Fibroblast of skin of abdomen (primary cell): ENCODE measurements at regions not wholly inside any gene's neighbourhood (a gene's known extent, or its start where the extent isn't known, plus 50 kb on each side); places are given as distances from the start of the nearest gene placed in this dataset.
"Not testable (repeated sequence)": the region's sequence is repeated elsewhere in the genome, so short reads cannot be mapped to it uniquely, and the experiment has no call there.

Source experiments
- DNase-seq: peaks from one replicate; pipeline ENCODE4 v3.0.0-alpha.2; 2013

DNA sequence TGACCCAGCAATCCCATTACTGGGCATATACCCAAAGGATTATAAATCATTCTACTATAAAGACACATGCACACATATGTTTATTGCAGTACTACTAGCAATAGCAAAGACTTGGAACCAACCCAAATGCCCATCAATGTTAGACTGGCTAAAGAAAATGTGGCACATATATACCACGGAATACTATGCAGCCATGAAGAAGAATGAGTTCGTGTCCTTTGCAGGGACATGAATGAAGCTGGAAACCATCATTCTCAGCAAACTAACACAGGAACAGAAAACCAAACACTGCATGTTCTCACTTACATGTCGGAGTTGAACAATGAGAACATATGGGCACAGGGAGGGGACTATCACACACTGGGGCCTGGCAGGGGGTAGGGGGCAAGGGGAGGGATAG lies 183.0 kb downstream of the HACE1 start:
- not testable (repeated sequence) for DNase-seq

DNA sequence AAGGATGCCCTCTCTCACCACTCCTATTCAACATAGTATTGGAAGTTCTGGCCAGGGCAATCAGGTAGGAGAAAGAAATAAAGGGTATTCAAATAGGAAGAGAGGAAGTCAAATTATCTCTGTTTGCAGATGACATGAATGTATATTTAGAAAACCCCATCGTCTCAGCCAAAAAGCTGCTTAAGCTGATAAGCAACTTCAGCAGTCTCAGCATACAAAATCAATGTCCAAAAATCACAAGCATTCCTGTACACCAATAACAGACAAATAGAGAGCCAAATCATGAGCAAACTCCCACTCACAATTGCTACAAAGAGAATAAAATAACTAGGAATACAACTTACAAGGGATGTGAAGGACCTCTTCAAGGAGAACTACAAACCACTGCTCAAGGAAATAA lies 184.6 kb downstream of the HACE1 start:
- not testable (repeated sequence) for DNase-seq

DNA sequence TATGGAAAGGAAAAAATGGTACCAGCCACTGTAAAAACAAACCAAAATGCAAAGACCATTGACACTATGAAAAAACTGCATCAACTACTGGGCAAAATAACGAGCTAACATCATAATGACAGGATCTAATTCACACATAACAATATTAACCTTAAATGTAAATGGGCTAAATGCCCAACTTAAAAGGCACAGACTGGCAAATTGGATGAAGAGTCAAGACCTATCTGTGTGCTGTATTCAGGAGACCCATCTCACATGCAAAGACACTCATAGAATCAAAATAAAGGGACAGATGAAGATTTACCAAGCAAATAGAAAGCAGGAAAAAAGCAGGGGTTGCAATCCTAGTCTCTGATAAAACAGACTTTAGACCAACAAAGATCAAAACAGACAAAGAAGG lies 186.6 kb downstream of the HACE1 start:
- DNase-seq: not testable (repeated sequence)

DNA sequence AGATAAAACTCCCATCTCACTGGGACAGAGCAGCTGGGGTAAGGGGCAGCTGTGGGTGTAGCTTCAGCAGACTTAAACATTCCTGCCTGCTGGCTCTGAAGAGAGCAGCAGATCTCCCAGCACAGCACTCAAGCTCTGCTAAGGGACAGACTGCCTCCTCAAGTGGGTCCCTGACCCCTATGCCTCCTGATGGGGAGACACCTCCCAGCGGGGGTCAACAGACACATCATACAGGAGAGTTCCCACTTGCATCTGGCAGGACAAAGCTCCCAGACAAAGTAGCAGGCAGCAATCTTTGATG lies 188.2 kb downstream of the HACE1 start:
- DNase-seq: not testable (repeated sequence)

DNA sequence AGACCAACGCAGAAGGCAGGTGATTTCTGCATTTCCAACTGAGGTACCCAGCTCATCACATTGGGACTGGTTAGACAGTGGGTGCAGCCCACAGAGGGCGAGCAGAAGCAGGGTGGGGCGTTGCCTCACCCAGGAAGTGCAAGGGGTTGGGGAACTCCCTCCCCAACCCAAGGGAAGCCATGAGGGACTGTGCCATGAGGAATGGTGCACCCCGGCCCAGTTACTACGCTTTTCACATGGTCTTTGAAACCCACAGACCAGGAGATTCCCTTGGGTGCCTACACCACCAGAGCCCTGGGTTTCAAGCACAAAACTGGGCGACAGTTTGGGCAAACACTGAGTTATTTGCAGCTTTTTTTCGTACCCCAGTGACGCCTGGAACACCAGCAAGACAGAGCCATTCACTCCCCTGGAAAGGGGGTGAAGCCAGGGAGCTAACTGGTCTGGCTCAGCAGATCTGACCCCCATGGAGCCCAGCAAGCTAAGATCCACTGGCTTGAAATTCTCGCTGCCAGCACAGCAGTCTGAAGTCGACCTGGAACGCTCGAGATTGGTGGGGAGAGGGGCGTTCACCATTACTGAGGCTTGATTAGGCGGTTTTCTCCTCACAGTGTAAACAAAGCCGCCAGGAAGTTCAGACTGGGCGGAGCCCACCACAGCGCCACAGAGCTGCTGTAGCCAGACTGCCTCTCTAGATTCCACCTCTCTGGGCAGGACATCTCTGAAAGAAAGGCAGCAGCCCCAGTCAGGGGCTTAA lies 188.7 kb downstream of the HACE1 start:
- not testable (repeated sequence) for DNase-seq

DNA sequence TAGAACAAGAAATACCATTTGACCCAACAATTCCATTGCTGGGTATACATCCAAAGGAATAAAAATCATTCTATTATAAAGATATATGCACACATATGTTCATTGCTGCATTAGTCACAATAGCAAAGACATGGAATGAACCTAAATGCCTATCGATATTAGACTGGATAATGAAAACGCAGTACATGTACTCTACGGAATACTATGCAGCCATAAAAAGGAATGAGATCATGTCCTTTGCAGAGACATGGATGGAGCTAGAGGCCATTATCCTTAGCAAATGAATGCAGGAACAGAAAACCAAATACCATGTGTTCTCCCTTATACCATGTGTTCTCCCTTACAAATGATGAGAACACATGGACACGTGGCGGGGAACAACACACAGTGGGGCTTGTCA lies 190.2 kb downstream of the HACE1 start:
- no peak for DNase-seq

DNA sequence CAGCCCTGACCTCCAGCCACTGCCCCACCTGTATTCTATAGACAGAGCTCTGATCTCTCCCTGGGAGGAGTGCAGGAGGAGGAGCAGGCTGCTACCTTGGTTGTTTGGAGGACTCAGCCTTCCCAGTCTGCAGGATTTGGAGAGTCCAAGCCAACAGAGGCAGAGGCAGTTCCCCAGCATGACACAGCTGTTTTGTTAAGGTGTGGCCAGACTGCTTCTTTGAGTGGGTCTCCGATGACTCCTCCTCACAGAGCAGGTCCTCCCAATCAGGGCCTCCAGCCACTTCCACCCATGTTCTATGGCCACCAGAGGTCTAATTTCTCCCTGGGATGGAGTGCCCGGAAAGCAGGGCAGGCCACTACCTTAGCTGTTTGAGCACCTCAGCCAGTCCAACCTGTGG lies 203.5 kb downstream of the HACE1 start:
- DNase-seq: no peak

DNA sequence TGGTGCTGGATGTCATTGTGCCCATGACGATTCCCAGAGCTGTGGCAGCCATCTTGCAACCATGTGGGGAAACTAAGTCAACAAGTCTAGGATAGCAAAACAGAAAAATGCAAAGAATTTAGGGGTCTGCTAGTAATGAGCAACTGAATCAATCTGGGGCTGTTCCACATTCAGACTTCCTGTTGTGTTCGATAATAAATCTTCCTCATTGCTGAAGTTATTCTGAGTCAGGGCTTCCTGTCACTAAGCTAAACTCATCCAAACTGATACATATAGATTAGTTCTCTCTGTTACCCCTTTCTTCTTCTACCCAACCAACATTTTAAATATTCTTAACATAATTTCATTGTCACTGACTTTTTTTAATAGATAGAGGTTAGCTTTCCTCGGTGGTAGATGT lies 205.9 kb downstream of the HACE1 start:
- peak; percentile 47 for DNase-seq

DNA sequence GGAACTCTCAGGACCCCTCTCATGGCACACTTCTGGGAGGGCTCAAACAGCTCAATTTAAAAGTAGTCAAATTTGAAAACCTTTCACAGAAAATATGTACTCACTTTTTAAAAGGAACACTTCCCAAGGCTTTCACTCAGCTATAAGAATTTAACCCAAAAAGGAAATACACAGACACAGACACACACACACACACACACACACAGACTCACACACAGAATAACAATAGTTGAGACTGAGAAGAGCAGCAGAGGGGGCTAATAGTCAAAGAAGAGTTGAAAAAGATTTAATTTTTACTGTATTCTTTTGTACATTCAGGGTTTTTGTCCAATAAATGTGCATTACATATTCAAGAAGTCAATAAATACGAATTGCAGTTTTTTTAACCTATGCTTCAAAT lies 211.4 kb downstream of the HACE1 start:
- DNase-seq: no peak

DNA sequence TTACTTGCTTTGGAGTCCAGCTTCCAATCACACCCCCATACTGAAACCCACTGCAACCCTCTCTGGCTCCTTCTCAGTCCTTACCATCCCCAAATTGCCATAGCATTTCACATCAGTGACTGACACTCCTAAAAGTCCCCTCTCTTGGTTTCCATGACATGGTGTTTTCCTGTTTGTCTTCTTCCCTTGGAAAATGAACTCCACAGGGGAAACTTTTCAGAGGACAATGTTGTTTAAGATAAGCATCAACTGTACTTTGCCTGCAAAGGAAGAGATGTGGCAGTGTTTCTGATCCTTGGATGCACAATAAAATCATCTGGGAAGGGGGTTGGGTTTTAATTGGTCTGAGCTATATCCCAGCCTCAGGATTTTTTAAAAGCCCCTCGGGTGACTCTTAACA lies 214.9 kb downstream of the HACE1 start:
- DNase-seq: no peak

DNA sequence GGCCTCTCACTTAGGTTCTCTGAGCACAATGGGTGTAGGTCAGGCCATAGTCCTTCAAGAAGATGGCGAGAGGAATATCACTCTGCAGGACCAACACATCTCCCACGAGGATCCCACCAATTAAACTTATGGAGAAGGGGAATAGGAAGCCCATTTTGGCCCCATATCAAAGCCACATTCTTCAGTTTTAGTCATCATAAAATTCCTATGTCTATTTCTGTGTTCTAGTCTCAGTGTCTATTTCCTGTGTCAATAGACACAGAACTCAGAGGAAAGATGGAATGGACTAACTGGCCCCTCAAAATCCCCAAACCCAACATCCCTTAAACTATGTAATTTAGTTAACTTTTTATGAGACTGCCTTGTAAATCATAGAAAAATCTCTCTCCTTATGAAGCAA lies 216.8 kb downstream of the HACE1 start:
- peak; percentile 69 for DNase-seq

DNA sequence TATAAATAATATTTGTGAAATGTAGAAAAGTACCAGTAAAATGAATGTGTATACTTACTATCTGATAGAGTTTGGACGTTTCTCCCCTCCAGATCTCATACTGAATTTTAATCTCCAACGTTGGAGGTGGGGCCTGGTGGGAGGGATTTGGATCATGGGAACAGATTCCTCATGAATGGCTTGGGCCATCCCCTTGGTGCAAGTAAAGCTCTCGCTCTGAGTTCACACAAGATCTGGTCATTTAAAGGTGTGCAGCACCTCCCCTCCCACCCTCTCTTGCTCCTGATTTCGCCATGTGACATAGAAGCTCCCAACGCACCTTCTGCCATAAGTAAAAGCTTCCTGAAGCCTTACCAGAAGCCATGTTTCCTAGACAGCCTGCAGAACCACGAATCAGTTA lies 219.0 kb downstream of the HACE1 start:
- no peak for DNase-seq

DNA sequence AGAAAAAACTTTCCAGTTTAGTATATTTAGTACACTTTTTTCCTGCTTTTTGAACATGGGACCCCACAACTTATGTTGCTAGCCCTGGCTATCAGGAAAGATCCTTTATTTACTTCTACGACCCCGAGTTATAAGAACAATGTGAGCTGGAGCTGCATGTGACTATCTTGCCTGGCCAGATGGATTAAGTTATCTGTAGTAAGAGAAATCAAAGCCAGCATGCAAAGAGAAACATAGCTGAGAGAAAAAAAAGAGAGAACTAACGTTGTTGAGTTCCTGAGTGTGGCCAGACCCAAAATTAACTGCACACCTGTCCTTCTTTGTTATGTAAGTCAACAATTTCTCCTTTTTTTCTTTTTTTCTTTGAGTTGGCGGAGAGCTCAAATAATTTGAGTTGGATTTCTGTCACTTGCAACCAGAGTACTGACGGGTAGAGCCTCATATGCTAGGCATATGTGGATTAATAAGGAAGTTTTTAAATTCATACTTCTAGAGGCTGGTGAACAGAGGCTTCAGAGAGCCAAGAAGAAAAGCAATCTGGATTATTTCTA lies 219.5 kb downstream of the HACE1 start:
- no peak for DNase-seq

DNA sequence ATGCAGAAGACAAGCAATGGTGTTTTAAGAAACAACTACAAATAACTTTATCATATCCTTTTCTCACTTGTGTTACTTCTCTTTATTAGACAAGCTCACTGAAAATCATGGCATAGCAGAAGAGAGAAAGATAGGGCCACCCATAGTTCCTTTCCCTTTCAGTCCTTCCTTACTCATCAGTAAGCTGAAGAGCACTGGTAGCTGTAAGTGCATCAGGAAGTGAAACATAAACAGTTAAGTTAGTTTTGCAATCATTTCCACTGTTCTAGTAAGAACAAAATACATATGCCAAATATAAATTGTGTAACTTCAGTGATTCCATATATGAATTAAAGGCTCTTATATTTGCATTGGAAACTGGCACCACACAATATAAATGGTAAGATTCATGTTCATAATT lies 220.1 kb downstream of the HACE1 start:
- peak; percentile 47 for DNase-seq

DNA sequence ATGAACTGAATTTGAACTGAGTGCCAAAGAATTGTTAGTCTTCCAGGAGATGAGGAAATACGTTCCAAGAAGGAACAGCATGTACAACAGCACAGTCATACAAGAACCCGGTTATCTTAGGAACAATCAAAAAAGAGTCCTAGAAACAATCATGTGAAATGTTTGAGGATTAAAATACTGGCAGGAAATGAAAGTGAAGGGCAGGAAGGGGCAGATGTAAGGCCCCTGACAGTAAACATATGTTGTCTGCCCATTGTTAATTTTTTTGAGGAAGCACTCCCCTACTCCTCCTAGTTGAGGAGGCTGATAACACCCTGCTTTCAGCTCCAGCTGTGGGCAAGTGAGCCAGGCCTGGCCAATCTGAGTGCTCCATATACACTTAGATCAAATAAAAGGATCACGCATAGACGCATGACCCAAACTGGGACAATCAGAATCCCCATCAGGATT lies 220.9 kb downstream of the HACE1 start:
- no peak for DNase-seq

DNA sequence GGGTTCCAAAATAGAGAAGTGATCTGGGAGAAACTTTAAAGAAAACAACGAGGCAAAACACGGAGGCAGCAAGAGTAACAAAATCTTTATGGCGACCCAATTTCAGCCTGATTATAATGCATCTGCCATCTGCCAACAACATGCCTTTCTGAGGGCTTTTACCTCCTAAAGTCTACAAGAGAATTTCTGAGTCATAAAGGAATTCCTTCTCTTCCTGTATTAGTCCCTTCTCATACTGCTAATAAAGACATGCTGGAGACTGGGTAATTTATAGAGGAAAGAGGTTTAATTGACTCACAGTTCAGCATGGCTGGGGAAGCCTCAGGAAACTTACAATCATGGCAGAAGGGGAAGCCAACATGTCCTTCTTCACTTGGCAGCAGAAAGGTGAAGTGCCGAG lies 226.6 kb downstream of the HACE1 start:
- peak; percentile 79 for DNase-seq

DNA sequence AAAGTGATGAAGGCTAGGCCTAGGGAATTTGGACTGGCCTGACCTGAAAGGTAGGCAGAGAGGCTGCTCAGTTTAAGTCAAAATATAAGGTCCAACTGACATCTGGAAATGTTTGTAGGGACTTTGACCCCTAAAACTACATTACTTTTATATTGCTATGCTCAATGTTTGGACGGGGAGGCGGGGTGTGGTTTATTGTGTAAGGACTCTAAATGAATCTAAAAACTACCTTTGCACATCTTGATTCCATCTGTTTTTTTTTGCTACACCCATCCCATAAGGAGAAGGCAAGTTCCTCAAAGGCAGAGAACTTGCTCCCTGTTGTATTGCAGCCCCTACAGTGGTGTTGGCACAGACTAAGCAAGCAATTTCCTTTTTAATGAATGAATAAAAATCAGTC lies 227.1 kb downstream of the HACE1 start:
- no peak for DNase-seq

DNA sequence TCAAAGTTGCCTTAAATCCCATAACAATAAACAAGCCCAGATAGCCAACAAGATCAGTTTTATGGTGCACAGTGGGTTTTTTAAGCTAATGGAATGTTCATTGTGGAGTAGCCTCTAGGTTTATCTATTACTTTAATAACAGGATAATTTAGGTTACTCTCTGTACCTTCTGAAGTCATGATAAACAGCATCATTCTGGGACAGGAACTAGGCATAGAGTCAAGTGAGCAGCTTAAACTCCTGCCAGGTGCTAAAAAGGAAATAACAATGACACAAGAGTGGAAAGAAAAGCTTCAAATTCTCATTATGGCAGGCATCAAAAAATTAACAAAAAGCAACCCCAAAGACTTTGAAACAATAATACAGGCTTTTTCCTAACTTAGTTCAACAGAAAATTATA lies 228.8 kb downstream of the HACE1 start:
- no peak for DNase-seq

DNA sequence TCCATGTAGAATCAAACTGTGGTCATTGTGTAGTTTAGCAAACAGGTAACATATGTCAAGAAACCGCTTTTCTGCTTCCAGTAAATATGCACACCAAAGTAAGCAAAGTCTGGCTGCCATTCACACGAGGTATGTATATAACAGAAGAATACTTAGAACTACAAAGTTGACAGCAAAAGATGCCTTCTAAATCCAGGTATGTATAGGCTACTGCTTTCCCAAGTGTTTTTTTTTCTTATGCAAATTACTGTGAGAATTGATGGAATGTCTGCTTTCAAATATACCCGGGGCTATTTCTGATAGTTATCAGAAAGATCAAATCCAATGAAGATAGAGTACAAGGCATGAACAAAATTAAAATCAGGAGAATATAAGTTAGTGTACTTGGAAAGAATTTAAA lies 229.2 kb downstream of the HACE1 start:
- DNase-seq: no peak

DNA sequence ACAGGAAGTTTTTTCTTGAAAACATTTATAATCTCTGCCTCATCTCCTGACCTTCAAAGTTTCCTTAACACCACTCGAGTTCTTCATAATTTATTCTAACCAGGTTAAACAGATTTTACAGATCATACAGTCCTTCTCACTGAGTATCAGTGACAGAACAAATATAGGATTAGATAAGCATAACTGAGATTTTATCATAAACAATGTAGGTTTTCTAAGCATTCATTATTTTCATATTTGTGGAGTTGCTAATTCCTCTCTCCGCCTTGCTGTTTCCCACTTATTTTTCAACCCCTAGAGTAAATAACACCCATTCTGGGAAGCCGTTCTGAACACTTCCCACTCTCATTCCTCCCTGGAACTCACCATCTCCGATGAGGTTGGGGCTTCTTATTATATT lies 229.9 kb downstream of the HACE1 start:
- no peak for DNase-seq

DNA sequence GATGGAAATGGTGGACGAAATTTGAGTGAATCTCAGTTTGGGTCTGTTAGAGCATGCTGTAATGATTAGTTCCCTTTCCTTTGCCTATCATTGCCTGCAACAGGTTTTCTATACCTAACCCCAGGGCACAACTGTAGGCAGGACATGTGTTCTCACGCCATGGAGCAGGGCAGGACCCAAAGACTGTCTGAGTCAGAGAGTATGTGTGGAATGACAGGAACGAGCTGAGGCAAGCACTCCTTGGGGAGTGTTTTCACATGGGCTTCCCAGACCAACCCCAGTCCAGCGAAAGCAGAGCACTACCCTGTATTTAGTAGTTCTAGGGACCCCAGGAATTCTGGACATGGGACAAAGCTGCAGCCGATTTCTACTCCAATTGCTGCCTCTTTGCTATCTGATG lies 234.2 kb downstream of the HACE1 start:
- DNase-seq: peak; percentile 75

DNA sequence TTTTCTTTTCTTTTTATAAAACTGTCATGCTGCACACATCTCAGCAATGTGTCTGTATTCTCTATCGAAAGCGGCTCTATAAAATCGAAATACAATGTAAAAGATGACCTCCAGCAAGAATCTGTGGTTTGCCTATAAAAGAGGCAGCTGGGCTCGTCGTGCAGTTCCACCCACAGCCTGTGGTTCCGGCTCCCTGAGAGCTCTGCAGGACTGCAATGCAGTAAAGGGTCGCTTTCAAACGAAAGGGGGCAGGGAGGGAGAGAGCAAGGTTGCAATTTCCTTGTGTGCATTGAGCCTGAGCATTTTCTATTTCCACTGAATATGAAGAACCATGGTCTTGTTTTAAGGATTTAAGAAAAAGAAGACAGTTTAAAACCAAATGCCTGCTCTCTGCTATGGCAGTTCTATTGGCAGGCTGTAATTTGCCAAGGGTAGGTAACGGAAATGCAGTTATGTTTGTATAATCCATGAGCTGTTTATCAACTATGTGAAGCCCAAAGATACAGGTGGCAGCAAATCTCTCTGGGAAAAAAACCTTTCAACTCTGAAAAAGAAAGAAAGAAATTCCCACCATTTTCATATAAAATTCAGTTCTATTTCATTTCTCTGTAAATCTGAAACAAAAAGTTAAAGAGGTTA lies 236.5 kb downstream of the HACE1 start:
- no peak for DNase-seq

DNA sequence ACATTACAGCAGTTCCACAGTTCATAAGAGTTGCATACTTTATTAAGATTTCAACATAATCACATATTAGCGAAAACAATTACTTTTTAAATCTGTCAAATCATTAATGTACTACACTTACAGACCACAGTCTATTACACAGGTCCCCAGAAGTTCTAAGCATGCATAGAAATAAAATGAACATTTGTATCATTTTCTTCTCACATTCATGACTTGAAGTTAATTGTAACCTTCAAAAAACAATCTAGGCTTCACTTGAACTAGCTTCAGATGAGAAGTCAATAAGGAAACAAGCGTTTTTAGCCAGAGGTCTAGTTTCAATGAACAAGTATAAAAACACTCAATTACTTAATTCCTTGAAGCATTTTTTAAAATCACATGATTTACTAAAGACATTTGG lies 238.3 kb downstream of the HACE1 start:
- DNase-seq: no peak

DNA sequence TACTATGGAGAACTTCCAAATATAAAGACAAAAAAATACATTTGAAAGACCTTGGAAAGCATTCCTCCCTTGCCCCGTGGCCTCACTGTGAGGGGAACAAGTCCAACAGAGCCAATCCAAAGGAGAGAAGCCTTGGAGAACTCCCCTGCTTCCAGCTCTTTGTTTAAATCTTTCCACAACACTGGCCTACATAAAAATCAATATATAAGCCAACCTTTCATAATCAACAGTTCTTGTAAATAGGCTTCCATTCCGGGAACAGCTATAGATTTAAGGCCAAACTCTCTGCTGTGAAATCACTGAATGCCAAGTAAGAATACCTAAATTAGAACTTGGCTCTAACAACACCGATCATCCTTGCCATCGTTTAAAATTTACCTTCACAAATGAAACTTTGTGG lies 242.1 kb downstream of the HACE1 start:
- no peak for DNase-seq
